ENCODE measurements at regions not wholly inside any gene's neighbourhood (a gene's known extent, or its start where the extent isn't known, plus 50 kb on each side); places are given as distances from the start of the nearest gene placed in this dataset.

DNA sequence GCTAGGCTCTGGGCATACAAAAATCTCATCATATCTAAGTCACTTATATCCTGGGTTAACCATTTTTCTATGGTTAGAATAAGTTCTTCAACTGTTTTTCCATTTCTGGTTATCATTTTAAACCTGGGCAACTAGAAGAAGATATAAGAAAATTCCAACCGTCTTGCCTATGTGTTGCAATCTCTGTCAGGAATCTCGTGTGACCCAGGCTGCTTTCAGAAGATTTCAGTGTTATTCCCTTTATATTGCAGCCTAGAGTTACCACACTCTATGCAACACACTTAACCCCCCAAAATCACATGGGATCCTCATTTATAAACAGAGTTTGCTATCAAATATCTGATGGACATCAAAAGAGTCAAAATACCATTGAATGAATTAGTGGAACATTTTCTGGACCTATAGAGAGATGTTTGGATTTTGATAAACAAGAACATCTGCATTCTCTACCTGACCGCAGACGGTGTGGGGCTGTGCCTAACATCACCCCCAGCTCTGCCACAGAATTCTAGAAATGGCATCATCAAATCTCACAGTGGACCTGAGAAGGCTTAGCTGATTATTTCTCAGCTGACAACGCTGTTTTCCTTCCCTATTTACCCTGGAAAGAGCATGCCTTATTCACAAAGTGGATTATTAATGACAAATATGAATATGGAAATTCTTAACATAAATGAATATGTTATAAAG lies 515.7 kb downstream of the NTRK3 start:
- no peak for TF ChIP-seq POLR2AphosphoS5 (IDR thresholded peaks at IDR 0.05; ENCODE audit: low read depth, low read length)
- TF ChIP-seq TOPORS (CRISPR knock-in tag; IDR thresholded peaks at IDR 0.05) = no peak
- no peak for TF ChIP-seq ZNF143 (CRISPR knock-in tag; IDR thresholded peaks at IDR 0.05)
- TF ChIP-seq EP300 (IDR thresholded peaks at IDR 0.05; ENCODE audit: low read depth in 2 of 2, low read length in 2 of 2) = no peak
- no peak for TF ChIP-seq EP300 (CRISPR knock-in tag; IDR thresholded peaks at IDR 0.05; ENCODE audit: borderline replicate concordance)
- no peak for TF ChIP-seq KLF9 (CRISPR knock-in tag; IDR thresholded peaks at IDR 0.05; ENCODE audit: low read depth)
- TF ChIP-seq KAT8 (CRISPR knock-in tag; IDR thresholded peaks at IDR 0.05) = no peak
- no peak for TF ChIP-seq KMT2B (CRISPR knock-in tag; IDR thresholded peaks at IDR 0.05)
- no peak for TF ChIP-seq ZNF121 (CRISPR knock-in tag; IDR thresholded peaks at IDR 0.05)

All from HepG2 (cell line).